NCI-H1694 (cell line): ENCODE measurements at regions not wholly inside any gene's neighbourhood (a gene's known extent, or its start where the extent isn't known, plus 50 kb on each side); places are given as distances from the start of the nearest gene placed in this dataset.

Experiments used
- DNase-seq: peaks from one replicate; lab custom pipeline; 2025; lab: John Stamatoyannopoulos, UW

- DNase-seq = no peak
These were observed 51.4 kb upstream of the TMEM132E start for GRCh38 chr17:34527908-34528470.

DNA sequence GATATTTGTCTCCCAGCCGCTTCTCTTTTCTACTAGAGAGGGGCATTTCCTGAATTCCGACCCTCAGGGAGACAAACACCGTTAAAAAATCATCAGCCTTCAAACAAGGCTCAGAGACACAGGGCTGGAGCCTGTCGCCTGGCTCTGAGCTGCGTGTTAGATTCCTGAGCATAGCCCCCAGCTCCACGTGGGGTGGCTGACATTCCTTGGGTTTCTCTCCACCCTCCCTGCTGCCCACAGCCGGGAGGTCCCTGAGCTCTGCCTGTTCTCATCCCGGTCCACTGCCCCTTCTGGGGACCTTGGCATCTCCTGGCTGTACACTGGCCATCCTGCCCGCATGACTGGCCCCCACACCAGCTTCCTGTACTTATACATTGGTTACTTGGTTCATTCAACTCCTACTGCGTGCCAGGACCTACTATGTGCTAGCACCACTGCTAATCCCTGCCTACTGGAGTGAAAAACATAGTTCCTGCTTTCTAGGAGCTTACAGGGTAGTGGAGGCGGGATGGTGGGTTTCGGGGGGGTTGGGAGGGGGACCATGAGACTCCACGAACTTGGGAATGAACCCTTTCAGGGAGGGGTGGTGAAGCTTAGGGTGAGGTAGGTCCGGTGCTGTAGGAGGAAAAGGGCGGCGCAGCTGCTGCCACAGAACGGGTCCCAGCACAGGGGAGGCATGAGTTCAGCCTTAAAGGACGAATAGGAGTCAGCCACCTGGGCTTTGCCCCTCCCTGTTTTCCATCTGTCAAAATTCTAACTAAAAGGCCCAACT is 52.1 kb upstream of the TMEM132E start:
- no peak for DNase-seq

- DNase-seq = no peak
These were observed 53.7 kb upstream of the TMEM132E start for GRCh38 chr17:34525651-34526050.

DNA sequence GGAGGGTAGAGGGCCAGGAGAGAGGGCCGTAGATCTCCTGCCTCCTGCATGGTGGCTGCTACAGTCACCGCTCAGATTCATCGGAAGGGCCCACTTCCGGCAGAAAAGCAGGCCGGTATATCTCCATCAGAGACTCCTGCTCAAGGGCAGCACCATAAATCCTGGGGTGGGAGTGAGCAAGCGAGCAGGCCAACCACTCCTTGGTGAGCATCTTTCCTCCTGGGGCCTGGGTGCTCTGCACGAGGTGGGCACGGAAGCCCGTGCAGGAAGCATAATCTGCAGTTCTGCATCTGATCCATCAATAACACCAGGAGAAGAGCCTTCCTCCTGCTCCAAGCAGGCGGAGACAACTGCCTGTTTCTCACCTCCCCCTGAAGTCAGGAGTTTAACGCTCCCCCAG is 57.4 kb upstream of the TMEM132E start:
- no peak for DNase-seq

GRCh38 chr17:34519282-34519681 is 60.1 kb upstream of the TMEM132E start:
- no peak for DNase-seq

DNA sequence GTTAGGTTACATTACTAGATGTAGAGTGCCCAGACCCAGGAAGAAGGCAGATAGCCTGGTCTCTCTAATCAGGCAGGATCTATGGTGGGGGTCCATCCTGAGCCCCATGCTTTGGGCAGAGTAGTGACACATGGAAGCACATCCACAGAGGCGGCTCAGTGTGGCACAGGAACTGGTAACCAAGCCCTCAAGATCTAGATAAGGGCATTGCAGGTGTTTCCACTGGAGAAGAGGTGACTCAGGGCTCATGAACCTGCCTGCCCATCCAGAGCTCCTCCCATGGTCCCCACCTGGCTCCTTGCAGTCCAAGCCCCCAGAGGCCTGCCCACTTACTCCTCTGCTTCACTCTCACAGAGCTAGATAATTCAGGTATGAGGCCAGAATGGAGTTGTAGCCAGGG is 62.0 kb upstream of the TMEM132E start:
- DNase-seq = no peak

GRCh38 chr17:34511931-34512330 is 67.5 kb upstream of the TMEM132E start:
- no peak for DNase-seq

- DNase-seq = no peak
These were observed 68.1 kb upstream of the TMEM132E start for GRCh38 chr17:34511265-34511664.

DNA sequence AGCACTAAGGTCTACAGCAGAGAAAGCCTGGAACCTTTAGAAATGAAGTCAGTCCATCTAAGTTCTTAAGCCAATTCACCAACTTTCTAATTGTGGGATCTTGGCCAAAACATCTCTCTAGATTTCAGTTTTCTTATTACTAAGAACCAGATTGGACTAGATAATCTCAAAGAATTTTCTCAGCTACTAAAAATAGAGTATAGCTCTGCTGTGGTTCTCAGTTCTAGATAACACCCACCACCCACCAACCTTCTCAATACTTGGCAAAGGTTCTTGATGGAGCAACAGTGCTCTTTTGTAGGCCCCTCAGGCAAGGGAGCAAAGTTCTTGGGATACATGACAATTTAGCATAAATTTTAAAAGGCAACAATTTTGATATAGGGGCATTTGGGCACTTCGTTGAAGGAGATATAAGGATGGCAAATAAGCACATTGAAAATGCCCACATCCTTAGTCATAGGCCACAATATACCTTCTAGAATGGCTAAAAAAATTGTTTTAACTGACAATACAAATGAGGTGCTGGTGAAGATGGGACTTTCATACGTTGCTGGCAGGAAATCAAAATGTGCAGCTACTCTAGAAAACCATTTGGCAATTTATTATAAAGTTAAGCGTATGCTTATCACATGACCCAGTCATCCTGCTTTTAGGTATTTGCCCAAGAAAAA is 74.4 kb upstream of the TMEM132E start:
- no peak for DNase-seq

- DNase-seq = no peak
These were observed 75.7 kb upstream of the TMEM132E start for GRCh38 chr17:34503528-34504195.

- no peak for DNase-seq
These were observed 77.0 kb upstream of the TMEM132E start for GRCh38 chr17:34502426-34502825.

GRCh38 chr17:34499576-34499975 is 79.8 kb upstream of the TMEM132E start:
- no peak for DNase-seq

- no peak for DNase-seq
These were observed 85.5 kb upstream of the TMEM132E start for GRCh38 chr17:34493917-34494316.

GRCh38 chr17:34487626-34488025 is 91.8 kb upstream of the TMEM132E start:
- DNase-seq = no peak

DNA sequence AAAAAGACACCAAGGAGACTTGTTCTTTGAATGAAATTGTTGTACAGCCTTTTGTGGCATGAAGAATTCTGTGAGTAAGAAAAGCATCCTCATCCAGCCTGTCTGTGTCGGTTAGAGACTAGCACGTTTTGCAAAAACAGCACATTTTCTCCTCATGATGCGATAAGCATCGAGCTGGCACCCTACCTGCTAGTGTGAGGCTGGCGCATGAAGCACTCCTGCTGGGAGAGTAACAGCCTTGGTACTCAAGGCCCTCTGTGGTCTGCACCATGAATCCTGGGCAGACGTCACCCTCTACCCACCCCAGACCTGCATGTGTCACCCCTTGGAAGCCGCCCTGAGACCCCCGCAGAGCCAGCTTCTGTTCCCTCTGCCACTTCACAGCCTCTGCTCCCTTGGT is 92.6 kb upstream of the TMEM132E start:
- no peak for DNase-seq

GRCh38 chr17:34485999-34486398 is 93.4 kb upstream of the TMEM132E start:
- no peak for DNase-seq

DNA sequence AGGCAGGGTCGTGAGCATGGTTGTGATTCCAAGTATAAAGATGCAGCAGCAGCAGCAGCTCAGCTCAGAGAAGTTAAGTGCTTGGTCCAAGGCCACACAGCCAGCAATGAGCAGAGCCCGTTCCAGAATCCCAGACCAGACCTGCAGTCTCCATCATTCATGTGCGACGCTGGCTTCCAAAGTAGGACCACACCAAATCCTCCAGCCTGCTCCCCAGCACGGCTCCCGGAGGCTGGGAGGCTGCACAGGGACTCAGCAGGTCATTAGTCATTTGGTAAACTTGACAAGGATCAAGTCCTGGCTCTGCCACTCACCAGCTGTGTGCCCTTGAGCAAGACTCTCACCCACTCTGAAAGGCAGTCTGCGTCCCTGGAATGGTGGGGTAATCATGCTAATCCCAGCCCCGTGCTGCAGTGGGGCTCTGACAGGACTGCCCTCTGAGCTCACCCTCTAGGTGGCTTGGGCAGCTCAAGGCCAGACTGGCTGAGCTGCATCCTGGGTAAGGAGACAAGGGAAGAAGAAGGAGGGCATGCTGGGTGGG is 95.1 kb upstream of the TMEM132E start:
- DNase-seq = no peak

DNA sequence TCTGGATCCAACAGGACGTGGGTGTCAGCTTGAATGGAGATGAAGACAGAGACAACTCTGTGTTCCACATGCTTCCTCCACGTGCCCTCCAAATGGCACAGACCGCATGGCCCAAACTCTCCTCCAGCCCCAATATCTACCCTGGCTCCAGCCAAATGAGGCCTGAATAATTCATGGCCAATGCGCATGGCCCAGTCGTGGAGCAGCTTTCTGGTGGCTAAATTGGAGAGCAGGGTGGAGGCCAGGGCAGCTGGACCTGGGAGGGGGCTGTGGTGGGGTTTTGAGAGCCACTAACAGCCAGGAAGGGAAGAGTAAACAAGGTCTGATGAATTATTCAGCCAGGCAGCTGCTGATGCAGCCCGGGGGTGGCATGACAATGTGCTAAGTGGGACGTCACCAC is 96.7 kb upstream of the TMEM132E start:
- no peak for DNase-seq

DNA sequence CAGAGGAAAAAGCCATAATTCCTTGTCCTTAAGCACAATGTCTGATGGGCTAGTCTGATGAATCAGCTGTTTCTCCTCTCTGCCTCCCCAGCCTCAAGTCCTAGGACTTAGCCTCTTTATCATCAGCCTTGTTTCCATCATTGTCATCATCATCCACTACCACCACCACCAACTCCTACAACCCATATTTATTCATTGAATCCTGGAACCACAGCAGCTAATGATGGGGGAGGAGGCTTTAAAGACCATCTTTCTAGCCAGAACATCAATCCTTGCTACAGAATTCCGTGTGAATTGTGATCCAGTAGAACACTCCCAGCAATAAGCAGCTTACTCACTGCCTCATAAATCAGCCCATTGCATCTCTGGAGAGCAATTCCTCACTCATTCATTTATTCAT is 97.6 kb upstream of the TMEM132E start:
- no peak for DNase-seq

DNA sequence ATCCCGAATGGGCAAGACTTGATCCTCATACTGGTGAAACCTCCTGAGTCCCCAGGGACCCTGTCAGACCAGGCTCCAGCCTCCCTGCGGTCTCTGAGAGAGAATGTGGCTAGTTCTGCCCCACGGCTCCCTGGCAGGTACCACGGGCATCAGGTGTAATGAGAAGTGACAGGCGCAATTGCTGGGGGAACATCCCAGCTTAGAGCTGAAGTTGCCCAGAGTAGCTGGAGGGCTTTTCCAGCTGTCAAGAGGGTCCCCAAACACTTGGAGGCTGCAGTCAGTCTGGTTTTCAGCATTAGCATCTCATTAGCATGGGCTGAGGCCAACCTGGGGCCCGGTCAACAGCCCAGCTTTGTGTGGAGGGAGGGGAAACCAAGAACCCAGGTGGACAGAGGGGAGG is 100.0 kb upstream of the TMEM132E start:
- no peak for DNase-seq

- no peak for DNase-seq
These were observed 101.1 kb upstream of the TMEM132E start for GRCh38 chr17:34478244-34478643.

- DNase-seq = no peak
These were observed 104.1 kb upstream of the TMEM132E start for GRCh38 chr17:34475296-34475695.

GRCh38 chr17:34474706-34475105 is 104.7 kb upstream of the TMEM132E start:
- no peak for DNase-seq
